Ovary (tissue), 3 donors: ENCODE measurements at regions not wholly inside any gene's neighbourhood (a gene's known extent, or its start where the extent isn't known, plus 50 kb on each side); places are given as distances from the start of the nearest gene placed in this dataset.

ENCODE experiments used
- EP300 ChIP-seq: sonication (generic); formaldehyde crosslinking; IDR thresholded peaks from one replicate; pipeline ENCODE4 v1.6.1; 2017; ENCODE audit warnings: antibody characterized with exemption
- POLR2A ChIP-seq: fragments of 450-650 bp; IDR thresholded peaks from one replicate; pipeline ENCODE4 v1.6.1; 2017; ENCODE audit warnings: antibody characterized with exemption, mild to moderate bottlenecking, moderate library complexity
- TF ChIP-seq, protein P1 (sequence below), 3 donors: fragments of 450-650 bp in 2 of 3; fragments of 200-600 bp in 1 of 3; IDR thresholded peaks; one replicate each; pipeline versions ENCODE4 v1.5.1 to v1.8.0; 2016 to 2022; ENCODE audit warnings: antibody characterized with exemption in 3 of 3, mild to moderate bottlenecking in 1 of 3
- donor health status: DM: no; HTN: no; CAD: no.

DNA sequence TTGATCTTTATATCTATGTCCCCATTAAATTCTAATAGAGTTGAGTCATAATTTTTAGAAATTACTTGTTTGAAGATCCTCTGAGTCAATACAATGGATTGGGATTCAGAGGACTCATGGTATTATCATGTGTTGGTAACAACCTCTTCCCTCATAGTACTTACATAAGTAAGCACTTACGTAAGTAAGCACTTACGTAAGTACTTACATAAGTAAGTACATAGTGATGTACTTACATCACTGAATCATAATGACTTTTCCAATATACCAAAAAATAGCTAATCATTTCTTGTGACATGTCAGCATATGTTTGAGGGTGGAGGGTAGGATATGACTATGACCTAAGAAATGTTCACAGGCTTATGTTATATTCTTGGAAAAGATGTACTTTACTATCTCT lies 740.5 kb downstream of the SORCS1 start:
- TF ChIP-seq POLR2A (no peak), EP300 (no peak)
- TF ChIP-seq, protein P1, sequence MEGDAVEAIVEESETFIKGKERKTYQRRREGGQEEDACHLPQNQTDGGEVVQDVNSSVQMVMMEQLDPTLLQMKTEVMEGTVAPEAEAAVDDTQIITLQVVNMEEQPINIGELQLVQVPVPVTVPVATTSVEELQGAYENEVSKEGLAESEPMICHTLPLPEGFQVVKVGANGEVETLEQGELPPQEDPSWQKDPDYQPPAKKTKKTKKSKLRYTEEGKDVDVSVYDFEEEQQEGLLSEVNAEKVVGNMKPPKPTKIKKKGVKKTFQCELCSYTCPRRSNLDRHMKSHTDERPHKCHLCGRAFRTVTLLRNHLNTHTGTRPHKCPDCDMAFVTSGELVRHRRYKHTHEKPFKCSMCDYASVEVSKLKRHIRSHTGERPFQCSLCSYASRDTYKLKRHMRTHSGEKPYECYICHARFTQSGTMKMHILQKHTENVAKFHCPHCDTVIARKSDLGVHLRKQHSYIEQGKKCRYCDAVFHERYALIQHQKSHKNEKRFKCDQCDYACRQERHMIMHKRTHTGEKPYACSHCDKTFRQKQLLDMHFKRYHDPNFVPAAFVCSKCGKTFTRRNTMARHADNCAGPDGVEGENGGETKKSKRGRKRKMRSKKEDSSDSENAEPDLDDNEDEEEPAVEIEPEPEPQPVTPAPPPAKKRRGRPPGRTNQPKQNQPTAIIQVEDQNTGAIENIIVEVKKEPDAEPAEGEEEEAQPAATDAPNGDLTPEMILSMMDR (IDR thresholded peaks at IDR 0.05): no peak
